Neural cell (in vitro differentiated cells): ENCODE measurements at regions not wholly inside any gene's neighbourhood (a gene's known extent, or its start where the extent isn't known, plus 50 kb on each side); places are given as distances from the start of the nearest gene placed in this dataset.

Experiments
- EP300 ChIP-seq: fragments of 450-650 bp; conservative IDR thresholded peaks from 2 replicates; pipeline ENCODE4 v1.6.1; 2014; ENCODE audit warnings: antibody characterized with exemption, mild to moderate bottlenecking, moderate library complexity; ENCODE audit not compliant: poor library complexity, severe bottlenecking
- EZH2 ChIP-seq: fragments of 200-600, 300-800 bp; shearing (Covaris generic), sonication (generic); IDR thresholded peaks from 2 replicates; pipeline ENCODE4 v1.6.1; 2014; ENCODE audit warnings: antibody characterized with exemption, low read length, borderline replicate concordance, mild to moderate bottlenecking; ENCODE audit not compliant: insufficient read depth, poor library complexity, severe bottlenecking
- MXI1 ChIP-seq: fragments of 450-650 bp; conservative IDR thresholded peaks from 2 replicates; pipeline ENCODE4 v1.6.1; 2014; ENCODE audit warnings: antibody characterized with exemption, mild to moderate bottlenecking; ENCODE audit not compliant: poor library complexity, severe bottlenecking
- POLR2AphosphoS5 ChIP-seq: IDR thresholded peaks from 2 replicates; pipeline ENCODE4 v1.6.1; 2012
- RAD21 ChIP-seq: fragments of 450-650 bp; conservative IDR thresholded peaks from 2 replicates; pipeline ENCODE4 v1.6.1; 2014; ENCODE audit warnings: antibody characterized with exemption, mild to moderate bottlenecking, moderate library complexity
- SMC3 ChIP-seq: fragments of 450-650 bp; conservative IDR thresholded peaks from 2 replicates; pipeline ENCODE4 v1.6.1; 2014; ENCODE audit warnings: antibody characterized with exemption, mild to moderate bottlenecking, moderate library complexity; ENCODE audit not compliant: poor library complexity
- TAF1 ChIP-seq: IDR thresholded peaks from 2 replicates; pipeline ENCODE4 v1.6.1; 2012; ENCODE audit warnings: low read depth
- TF ChIP-seq, protein P1 (sequence below): fragments of 450-650 bp; IDR thresholded peaks from 2 replicates; pipeline ENCODE4 v1.5.1; 2014; ENCODE audit warnings: antibody characterized with exemption, mild to moderate bottlenecking, moderate library complexity; ENCODE audit not compliant: poor library complexity, severe bottlenecking
- TF ChIP-seq, protein P2 (sequence below): IDR thresholded peaks from 2 replicates; pipeline ENCODE4 v1.6.1; 2012; ENCODE audit warnings: borderline replicate concordance

- TF ChIP-seq, protein P1, sequence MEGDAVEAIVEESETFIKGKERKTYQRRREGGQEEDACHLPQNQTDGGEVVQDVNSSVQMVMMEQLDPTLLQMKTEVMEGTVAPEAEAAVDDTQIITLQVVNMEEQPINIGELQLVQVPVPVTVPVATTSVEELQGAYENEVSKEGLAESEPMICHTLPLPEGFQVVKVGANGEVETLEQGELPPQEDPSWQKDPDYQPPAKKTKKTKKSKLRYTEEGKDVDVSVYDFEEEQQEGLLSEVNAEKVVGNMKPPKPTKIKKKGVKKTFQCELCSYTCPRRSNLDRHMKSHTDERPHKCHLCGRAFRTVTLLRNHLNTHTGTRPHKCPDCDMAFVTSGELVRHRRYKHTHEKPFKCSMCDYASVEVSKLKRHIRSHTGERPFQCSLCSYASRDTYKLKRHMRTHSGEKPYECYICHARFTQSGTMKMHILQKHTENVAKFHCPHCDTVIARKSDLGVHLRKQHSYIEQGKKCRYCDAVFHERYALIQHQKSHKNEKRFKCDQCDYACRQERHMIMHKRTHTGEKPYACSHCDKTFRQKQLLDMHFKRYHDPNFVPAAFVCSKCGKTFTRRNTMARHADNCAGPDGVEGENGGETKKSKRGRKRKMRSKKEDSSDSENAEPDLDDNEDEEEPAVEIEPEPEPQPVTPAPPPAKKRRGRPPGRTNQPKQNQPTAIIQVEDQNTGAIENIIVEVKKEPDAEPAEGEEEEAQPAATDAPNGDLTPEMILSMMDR = no peak
- no peak for TF ChIP-seq EP300
- TF ChIP-seq POLR2AphosphoS5 = no peak
- no peak for TF ChIP-seq EZH2
- TF ChIP-seq MXI1 = no peak
- TF ChIP-seq SMC3 = no peak
- TF ChIP-seq, protein P2, sequence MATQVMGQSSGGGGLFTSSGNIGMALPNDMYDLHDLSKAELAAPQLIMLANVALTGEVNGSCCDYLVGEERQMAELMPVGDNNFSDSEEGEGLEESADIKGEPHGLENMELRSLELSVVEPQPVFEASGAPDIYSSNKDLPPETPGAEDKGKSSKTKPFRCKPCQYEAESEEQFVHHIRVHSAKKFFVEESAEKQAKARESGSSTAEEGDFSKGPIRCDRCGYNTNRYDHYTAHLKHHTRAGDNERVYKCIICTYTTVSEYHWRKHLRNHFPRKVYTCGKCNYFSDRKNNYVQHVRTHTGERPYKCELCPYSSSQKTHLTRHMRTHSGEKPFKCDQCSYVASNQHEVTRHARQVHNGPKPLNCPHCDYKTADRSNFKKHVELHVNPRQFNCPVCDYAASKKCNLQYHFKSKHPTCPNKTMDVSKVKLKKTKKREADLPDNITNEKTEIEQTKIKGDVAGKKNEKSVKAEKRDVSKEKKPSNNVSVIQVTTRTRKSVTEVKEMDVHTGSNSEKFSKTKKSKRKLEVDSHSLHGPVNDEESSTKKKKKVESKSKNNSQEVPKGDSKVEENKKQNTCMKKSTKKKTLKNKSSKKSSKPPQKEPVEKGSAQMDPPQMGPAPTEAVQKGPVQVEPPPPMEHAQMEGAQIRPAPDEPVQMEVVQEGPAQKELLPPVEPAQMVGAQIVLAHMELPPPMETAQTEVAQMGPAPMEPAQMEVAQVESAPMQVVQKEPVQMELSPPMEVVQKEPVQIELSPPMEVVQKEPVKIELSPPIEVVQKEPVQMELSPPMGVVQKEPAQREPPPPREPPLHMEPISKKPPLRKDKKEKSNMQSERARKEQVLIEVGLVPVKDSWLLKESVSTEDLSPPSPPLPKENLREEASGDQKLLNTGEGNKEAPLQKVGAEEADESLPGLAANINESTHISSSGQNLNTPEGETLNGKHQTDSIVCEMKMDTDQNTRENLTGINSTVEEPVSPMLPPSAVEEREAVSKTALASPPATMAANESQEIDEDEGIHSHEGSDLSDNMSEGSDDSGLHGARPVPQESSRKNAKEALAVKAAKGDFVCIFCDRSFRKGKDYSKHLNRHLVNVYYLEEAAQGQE = no peak
- no peak for TF ChIP-seq RAD21
- TF ChIP-seq TAF1 = no peak
Observed at GRCh38 chr2:155690785-155691184, 641.7 kb downstream of the NR4A2 start.
